Erythroblast (primary cell): ENCODE measurements at regions not wholly inside any gene's neighbourhood (a gene's known extent, or its start where the extent isn't known, plus 50 kb on each side); places are given as distances from the start of the nearest gene placed in this dataset.

Experiments
- GATA1 ChIP-seq: IDR thresholded peaks from 2 replicates; pipeline ENCODE4 v1.6.1; 2011; ENCODE audit warnings: low read depth, mild to moderate bottlenecking, control low read depth, low read length, moderate library complexity
- POLR2A ChIP-seq: IDR thresholded peaks from 2 replicates; pipeline ENCODE4 v1.6.1; 2011; ENCODE audit warnings: mild to moderate bottlenecking, low read length

- TF ChIP-seq POLR2A = no peak
- TF ChIP-seq GATA1 = no peak
Observed at GRCh38 chr2:16279641-16280040, 339.3 kb downstream of the MYCN start.
